ENCODE measurements at regions not wholly inside any gene's neighbourhood (a gene's known extent, or its start where the extent isn't known, plus 50 kb on each side); places are given as distances from the start of the nearest gene placed in this dataset.
"Not testable (repeated sequence)": the region's sequence is repeated elsewhere in the genome, so short reads cannot be mapped to it uniquely, and the experiment has no call there.

GRCh38 chr2:7525746-7526145 is 608.5 kb downstream of the RNF144A start:
- no peak for DNase-seq (ENCODE audit: low spot score)

DNA sequence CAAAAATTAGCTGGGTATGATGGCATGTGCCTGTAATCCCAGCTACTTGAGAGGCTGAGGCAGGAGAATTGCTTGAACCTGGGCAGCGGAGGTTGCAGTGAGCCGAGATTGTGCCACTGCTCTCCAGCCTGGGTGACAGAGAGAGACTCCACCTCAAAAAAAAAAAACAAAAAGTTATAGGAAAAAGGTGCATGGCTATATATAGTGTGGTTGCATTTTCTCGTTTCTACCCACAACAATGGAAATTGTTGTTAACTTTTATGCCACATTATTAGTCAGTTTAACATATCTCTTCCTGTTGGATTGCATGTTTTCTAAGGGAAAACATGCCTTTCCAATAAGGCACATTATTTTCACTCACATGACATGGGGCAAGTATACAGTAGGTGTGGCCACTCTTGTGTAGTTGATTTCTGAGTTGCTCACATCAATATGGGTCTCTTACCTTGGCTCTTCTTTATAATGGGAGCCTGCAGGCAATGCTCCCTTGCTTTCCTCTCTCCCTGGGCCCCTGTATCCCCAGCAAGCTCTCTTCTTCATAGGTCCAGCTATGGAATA is 610.0 kb downstream of the RNF144A start:
- no peak for DNase-seq (ENCODE audit: low spot score)

GRCh38 chr2:7530001-7530400 is 612.8 kb downstream of the RNF144A start:
- no peak for DNase-seq (ENCODE audit: low spot score)

DNA sequence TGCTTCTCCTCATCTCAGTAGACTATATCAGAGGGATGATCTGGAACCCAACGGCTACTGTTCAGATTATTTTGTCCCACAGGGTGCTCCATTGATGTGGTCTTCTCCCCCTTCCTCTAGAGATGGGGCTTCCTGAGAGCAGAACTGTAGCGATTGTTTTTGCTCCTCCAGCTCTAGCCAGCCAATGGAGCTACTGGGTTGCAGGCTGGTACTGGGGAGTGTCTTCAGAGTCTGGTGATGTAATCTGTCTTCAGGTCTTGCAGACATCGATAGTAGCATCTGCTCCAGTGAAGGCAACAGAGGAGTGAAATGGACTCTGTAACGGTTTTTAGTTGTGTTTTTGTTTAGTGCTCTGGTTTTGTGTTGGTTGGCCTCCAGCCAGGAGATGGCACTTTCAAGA is 621.9 kb downstream of the RNF144A start:
- DNase-seq (ENCODE audit: low spot score), result no peak

DNA sequence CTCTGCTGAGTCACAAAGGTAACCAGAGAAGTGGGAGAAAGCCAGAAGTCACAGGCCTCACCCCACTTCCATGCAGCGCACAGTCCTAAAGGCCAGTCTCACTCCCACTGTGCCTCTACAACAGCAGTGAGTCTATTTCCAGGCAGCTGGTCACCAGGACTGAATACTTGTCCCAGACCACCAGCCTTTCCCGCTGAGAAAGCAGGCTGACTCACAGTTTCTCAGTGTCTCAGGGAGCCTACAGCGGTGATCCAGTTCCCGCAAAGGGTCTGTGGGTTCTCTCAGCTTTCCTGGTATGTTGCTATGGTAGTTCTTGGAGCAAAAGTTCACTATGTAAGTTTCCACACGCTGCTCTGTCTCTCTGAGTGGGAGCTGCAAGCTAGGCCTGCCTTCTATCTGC is 622.5 kb downstream of the RNF144A start:
- DNase-seq (ENCODE audit: low spot score), result no peak

DNA sequence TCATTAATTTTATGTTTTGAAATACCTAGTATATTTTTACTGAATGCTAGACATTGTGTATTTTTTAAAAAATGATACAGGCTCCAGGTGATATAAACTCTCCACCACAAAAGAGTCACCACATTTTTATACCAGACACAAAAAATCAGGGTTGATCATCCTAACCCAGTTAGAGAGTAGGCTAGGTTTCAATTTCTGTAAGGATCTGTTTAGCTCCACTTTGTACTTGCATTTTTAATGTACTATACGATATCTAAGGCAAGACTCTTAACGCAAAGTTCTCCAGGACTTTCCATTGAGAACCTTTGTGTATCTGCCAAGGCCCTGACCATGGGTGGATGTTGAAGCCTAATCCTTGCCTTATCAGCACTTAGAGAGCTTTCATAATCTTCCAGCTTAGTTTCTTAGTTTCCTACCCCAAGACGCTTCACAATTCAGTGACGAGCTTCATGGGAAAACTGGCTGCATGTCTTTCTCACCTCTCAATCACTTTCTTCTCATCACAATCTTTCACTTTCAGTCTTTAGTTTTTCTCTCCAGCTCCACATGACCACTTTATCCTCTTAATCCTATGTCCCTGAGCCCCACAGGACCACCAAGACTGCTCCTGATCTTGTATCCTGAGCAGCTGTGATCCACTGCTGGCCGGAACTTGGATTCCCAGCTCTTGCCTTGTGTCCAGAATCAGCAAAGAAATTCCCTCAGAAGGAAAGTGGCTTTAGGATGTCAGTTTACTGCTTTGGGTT is 635.8 kb downstream of the RNF144A start:
- no peak for DNase-seq (ENCODE audit: low spot score)

DNA sequence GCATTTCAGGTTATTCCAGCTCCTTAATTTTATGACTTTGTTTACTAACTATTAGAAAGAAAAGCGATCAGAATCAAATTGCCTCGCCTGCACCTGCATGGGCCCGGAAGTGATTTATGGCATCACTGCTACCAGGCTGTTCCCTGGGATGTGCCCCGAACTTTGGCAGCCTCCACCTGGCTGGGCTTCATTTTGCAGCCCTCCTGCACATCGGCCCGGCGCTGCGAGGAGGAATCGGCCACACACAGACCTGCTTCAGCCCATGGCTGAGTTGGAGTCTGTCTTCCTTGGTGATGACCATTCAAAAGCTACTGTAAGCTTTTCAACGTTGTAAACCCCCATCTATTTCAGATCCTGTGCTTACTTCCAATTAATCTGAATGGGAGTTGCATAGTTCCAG is 638.0 kb downstream of the RNF144A start:
- DNase-seq (ENCODE audit: low spot score), result no peak

- DNase-seq (ENCODE audit: low spot score), result no peak
Observed at GRCh38 chr2:7557376-7557775, 640.2 kb downstream of the RNF144A start.

DNA sequence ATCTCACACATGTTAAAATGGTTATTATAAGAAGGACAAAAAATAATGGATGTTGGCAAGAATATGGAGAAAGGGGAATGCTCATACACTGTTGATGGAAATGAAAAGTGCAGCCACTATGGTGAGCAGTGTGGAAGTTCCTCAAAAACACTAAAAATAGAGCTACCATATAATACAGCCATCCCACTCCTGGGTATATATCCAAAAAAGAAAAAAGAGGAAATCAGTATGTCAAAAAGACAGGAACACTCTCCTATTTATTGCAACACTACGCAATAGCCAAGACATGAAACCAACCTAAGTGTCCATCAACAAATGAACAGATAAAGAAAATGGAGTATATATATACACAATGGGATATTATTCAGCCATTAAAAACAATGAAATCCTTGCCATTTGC is 642.6 kb downstream of the RNF144A start:
- DNase-seq (ENCODE audit: low spot score), result no peak

DNA sequence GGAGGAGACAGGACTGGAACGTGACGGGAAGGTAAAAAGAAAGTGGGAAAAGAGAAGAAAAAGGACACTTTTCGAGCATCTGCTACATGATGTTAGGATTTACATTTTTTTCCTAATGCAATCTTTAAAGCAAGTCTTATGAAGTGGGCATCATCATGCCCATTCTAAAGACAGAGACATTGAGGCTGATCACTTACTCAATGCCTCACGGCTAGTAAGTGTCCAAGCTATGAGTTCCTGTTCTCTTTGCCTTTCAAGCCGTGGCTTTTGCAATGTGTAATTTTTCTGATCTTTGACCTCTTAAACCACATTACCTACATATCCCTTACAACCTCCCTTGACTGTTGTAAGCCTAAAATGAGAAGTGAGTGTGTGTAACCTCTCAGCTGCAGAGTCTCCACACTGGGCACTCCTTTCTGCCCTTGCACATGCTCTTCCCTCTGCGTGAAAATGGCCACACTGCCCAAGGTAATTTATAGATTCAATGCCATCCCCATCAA is 649.2 kb downstream of the RNF144A start:
- no peak for DNase-seq (ENCODE audit: low spot score)

GRCh38 chr2:7567116-7567515 is 649.9 kb downstream of the RNF144A start:
- not testable (repeated sequence) for DNase-seq (ENCODE audit: low spot score)

- DNase-seq (ENCODE audit: low spot score), result no peak
Observed at GRCh38 chr2:7567646-7568045, 650.4 kb downstream of the RNF144A start.

DNA sequence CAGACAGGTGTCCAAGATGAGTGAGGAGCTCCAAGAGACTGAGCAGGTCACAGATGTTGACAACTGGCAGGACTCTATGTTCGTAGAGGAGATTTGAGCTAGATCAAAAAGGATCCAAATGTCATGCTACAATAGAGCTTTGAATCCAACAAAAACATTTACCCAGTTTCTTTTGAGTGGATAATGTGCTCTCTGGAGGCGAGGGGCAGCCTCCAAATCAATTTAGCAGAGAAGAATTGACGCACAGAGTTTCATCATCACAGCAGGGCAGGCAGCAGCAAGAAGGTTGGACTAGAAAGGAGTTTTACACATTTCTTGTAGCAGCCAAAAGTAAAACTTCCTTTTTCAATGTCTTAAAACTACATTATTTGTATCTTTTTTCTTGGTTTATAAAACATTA is 653.0 kb downstream of the RNF144A start:
- no peak for DNase-seq (ENCODE audit: low spot score)

DNA sequence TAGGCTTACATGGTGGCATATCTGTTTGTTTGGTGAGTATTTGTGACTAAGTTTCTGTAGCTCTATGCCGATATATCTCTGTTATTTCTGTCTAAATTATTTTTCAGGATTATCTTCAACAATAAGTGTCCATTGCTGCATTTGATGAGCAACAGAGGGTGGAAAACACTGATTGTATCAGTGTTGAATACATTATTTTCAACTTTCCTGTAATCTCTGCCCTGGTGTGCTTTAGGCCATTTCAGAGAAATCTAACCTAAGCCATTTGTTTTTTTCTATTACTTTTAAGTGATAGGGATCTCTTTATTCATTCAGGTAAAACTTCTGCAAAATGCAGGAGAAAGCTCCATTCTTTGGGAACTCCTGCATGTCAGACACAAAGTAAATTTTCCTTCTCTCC is 654.5 kb downstream of the RNF144A start:
- no peak for DNase-seq (ENCODE audit: low spot score)

GRCh38 chr2:7572450-7572849 is 655.2 kb downstream of the RNF144A start:
- no peak for DNase-seq (ENCODE audit: low spot score)

DNA sequence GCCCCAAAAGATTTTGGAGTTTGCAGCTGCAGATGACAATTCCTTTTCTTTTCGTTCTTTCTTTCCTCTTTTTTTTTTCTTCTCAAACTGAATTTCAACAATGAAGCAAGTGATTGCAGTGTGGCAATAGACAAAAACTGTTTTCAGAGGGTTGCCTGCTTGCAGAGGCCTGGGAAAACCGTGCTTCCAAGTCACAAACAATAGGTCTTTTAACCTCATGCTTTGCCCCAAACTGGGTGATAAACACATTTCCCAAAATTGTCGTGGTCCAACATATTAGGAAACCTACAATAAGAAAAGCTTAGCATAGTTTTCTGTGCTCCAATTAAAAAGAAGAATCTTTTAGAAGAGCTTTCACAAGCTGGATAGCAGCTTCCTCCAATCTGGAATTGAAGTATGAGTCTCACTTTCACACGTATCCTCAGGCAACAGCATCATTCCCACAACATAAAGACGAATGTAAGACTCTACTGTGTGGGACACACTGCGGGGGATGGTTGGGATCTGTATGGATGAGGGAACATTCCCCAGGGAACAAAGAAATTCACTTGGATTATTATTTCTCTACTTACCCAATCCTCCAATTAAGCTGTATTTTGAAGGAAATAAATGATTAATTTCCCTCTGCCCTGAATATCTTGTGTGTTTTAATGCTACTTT is 656.1 kb downstream of the RNF144A start:
- no peak for DNase-seq (ENCODE audit: low spot score)

DNA sequence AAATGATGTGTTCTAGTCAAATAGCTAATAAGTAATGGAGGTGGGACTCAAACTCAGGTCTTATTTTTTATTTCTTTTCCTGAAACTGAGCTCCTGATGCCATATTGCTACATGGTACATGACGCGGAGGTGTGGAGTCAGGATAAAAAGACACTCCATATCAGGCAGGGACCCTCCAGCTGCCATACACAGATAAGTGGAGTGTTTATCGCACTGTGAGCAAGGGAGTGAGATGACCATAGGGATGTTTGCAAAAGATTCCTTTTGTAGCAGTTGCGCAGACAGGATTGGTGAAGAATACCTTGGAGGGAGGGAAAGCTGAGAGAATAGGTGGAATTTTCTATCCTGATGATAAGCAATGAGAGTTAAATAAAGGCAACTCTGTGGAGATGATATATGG is 657.2 kb downstream of the RNF144A start:
- no peak for DNase-seq (ENCODE audit: low spot score)

- no peak for DNase-seq (ENCODE audit: low spot score)
Observed at GRCh38 chr2:7577769-7578168, 660.6 kb downstream of the RNF144A start.

DNA sequence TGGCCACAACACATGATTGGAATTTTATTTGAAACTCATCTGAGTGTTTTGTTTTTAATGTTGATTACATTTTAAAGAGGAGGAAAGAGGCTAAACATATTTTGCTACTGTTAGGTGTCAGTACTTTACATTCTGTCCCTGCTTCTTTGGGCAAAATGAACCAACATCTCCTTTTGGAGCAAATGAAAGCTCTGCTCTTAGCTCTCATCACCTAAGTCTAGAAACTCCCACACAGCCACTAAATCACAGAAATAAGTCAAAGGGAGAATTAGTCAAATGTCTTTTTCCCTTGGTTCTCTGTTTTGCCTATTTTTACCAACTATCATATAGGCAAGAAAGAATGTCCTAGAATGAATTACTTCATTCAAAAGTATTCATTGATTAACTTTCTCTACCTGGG is 666.8 kb downstream of the RNF144A start:
- DNase-seq (ENCODE audit: low spot score), result no peak

DNA sequence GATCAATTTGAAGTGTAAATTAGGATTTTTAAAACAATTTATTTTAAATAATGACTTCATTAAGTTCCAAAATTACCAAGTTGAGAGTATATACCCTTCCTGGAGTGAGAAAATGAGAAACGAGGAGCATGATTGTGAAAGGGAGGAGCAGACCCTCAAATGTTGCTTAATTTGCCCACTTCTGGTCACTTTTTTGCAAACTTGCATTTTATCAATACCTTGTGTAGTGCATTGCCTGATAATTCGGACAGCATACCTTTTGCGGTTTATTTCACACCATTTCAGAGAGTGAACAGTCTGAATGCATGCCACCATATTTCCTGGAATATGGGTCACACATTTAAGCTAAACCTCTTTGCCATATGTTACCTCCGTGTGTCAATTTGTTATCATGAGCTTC is 669.7 kb downstream of the RNF144A start:
- no peak for DNase-seq (ENCODE audit: low spot score)

GRCh38 chr2:7588295-7588694 is 671.1 kb downstream of the RNF144A start:
- no peak for DNase-seq (ENCODE audit: low spot score)

GRCh38 chr2:7592618-7593140 is 675.5 kb downstream of the RNF144A start:
- DNase-seq (ENCODE audit: low spot score), result no peak

GRCh38 chr2:7593360-7593759 is 676.1 kb downstream of the RNF144A start:
- no peak for DNase-seq (ENCODE audit: low spot score)

All from putamen (tissue), 1 donor.